Activated T-cell treated with anti-CD3 and anti-CD28 coated beads for 48 hours (primary cell): ENCODE measurements at regions not wholly inside any gene's neighbourhood (a gene's known extent, or its start where the extent isn't known, plus 50 kb on each side); places are given as distances from the start of the nearest gene placed in this dataset.
"Not testable (repeated sequence)": the region's sequence is repeated elsewhere in the genome, so short reads cannot be mapped to it uniquely, and the experiment has no call there.

Source experiments
- DNase-seq: peaks from one replicate; pipeline ENCODE4 v3.0.0-alpha.2; 2020; ENCODE audit warnings: low read depth

- DNase-seq = no peak
Measured at GRCh38 chr5:147081311-147081764, 153.5 kb upstream of the STK32A start.

- DNase-seq = no peak
Measured at GRCh38 chr5:147084702-147085101, 150.1 kb upstream of the STK32A start.

GRCh38 chr5:147085409-147085808 lies 149.4 kb upstream of the STK32A start:
- DNase-seq = no peak

- DNase-seq = no peak
Measured at GRCh38 chr5:147092044-147092443, 142.8 kb upstream of the STK32A start.

GRCh38 chr5:147093138-147093537 lies 141.7 kb upstream of the STK32A start:
- DNase-seq = no peak

GRCh38 chr5:147095740-147096139 lies 139.1 kb upstream of the STK32A start:
- DNase-seq = no peak

GRCh38 chr5:147098233-147098790 lies 136.5 kb upstream of the STK32A start:
- no peak for DNase-seq

- DNase-seq = no peak
Measured at GRCh38 chr5:147101659-147102369, 133.0 kb upstream of the STK32A start.

- DNase-seq = no peak
Measured at GRCh38 chr5:147112899-147113298, 121.9 kb upstream of the STK32A start.

GRCh38 chr5:147113967-147114366 lies 120.9 kb upstream of the STK32A start:
- no peak for DNase-seq

GRCh38 chr5:147139759-147140158 lies 95.1 kb upstream of the STK32A start:
- not testable (repeated sequence) for DNase-seq

GRCh38 chr5:147140558-147140957 lies 94.3 kb upstream of the STK32A start:
- DNase-seq = no peak

GRCh38 chr5:147141580-147141979 lies 93.2 kb upstream of the STK32A start:
- not testable (repeated sequence) for DNase-seq

- DNase-seq = no peak
Measured at GRCh38 chr5:147143215-147143614, 91.6 kb upstream of the STK32A start.

GRCh38 chr5:147145328-147145727 lies 89.5 kb upstream of the STK32A start:
- DNase-seq = no peak

- DNase-seq = no peak
Measured at GRCh38 chr5:147148715-147149114, 86.1 kb upstream of the STK32A start.

- no peak for DNase-seq
Measured at GRCh38 chr5:147152086-147152485, 82.7 kb upstream of the STK32A start.

GRCh38 chr5:147154809-147155208 lies 80.0 kb upstream of the STK32A start:
- DNase-seq = no peak

- DNase-seq = no peak
Measured at GRCh38 chr5:147156012-147156411, 78.8 kb upstream of the STK32A start.

- DNase-seq = no peak
Measured at GRCh38 chr5:147160902-147161700, 73.7 kb upstream of the STK32A start.

GRCh38 chr5:147162740-147163139 lies 72.1 kb upstream of the STK32A start:
- DNase-seq = no peak

- no peak for DNase-seq
Measured at GRCh38 chr5:147167529-147167928, 67.3 kb upstream of the STK32A start.
